Activated T-cell treated with anti-CD3 and anti-CD28 coated beads, Interleukin-2, amount 50 U/mL, for 48 hours (primary cell): ENCODE measurements at regions not wholly inside any gene's neighbourhood (a gene's known extent, or its start where the extent isn't known, plus 50 kb on each side); places are given as distances from the start of the nearest gene placed in this dataset.

ENCODE experiments used
- DNase-seq, 2 experiments: peaks; one replicate each; pipeline ENCODE4 v3.0.0-alpha.2; 2020

DNA sequence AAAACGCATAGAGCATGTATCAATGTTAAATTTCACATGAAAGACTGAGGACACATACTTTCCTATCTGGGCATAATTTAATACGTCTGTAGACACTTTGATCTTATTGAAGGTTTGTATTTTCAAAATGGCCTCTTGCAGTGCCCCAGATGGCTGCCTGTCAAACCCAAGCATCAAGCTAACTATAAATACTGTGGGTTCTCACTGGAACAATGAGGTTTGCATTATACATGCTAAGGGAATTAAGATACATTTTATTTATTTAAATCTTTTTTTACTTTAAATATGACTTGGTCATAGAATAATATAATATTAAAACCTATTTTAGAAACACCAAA, 702.9 kb upstream of the GRAMD2B start:
- no peak for DNase-seq

DNA sequence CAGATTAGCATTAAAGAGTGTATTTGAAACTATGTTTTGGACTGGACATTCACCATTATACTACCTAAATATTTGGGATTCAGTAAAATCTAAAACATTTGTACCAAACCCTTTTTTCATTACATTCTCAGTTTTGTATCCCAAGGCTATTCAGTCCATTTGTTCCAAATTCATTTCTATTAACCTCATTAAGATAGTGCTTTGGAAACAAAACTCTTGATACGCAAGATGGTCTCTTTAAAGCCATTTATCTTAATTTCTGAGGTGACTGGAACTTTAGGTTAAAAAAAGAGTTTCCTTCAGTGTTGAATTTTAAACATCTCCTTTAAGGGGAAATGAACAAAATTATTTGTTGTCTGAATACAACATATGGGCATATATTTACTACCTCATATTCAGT, 702.5 kb upstream of the GRAMD2B start:
- no peak for DNase-seq

DNA sequence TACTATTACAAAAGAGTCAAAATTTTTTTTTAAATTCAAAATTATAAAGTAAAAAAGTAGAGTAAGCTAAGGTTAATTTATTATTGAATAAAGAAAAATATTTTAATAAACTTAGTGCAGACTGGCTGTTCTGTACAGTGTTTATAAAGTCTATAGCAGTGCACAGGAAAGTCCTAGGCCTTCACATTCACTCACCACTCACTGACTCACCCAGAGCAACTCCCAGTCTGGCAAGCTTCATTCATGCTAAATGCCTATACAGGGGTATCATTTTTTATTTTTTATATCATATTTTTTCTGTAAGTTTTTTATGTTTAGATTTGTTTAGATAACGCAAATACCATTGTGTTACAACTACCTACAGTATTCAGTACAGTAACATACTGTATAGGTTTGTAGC, 700.7 kb upstream of the GRAMD2B start:
- DNase-seq = no peak

DNA sequence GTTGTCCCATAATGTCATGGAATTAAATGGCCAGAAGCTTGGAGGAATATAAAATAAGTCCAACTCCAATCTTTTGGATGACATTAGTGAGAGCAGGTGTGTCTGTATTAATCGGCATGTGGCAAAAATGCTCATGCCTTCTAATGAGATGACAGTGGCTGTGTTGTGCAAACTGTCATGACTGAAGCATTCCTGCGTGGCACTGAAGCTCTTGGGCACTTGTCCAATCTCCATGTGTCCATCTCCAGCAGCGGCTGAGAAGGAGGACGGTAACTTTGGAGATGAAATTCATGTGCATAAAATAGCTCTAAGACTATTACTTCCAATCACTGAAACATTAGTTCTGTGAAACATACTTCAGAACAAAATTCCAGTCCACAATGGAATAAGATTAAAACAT, 697.5 kb upstream of the GRAMD2B start:
- DNase-seq = no peak

GRCh38 chr5:125743939-125744338, 679.3 kb upstream of the GRAMD2B start:
- DNase-seq = no peak

DNA sequence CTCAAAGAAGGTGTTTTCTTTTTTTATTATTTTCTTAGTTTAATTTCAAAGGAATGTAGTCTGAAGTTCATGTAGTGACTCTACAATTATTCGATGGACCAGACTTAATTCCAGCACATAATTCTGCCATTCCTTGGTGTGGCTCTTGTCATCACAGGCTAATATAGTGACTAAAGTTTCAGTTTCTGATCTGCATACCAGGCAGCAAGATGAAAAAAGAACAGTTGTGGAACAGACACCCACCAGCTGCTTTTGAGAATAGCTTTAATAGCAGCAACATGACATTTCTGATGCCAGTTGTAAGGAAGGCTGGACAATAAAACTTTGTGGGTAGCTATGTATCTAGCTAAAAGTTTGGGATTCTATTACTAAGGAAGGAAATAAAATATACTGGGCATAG, 676.3 kb upstream of the GRAMD2B start:
- no peak for DNase-seq

DNA sequence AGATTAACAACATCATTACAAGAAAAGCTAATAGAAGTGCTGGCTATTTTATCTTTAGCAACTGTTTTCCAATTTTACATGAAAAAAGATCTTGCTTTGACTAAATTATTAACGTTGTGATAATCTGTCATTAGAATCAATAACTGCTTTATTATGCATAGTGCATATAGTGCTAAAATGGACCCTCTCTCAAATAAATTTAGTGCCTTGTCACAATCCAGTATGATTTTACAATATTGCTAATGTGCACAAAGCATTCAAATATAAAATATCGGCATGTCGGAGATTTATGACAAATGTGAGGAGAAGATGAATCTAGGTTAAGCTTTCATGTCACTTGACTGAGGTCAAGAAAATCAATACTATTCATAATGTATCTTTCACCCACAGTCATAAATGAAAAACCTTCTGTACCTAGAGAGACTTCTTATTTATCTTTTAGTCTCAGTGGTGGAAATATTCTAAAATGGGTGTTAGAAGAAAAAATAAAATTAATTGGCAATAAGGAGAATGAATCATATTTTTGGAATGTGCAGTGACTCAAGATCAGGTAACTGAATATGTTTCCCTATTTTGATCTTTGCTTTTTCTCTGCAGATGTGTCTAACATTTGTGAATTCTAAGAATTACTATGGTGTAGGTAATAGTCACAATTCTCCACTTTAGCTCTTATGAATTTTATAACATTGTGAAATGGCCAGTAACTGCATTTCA, 672.9 kb upstream of the GRAMD2B start:
- DNase-seq = no peak

DNA sequence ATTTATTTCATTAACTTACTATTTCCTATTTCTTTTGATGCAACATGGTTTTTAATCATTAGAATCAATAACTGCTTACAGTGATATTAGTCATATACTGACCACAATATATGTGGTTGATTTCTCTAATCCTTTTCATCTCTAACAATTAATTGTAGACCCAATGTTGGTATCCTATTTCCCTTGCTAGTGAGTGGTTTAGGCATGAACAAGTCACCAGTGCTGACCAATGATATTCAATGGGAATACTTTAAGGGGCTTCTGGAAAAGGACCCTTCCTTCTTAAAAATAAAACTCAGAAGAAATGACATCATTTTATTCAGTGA, 672.4 kb upstream of the GRAMD2B start:
- DNase-seq = no peak

GRCh38 chr5:125756456-125756855, 666.8 kb upstream of the GRAMD2B start:
- no peak for DNase-seq

GRCh38 chr5:125766706-125767105, 656.5 kb upstream of the GRAMD2B start:
- DNase-seq = no peak

DNA sequence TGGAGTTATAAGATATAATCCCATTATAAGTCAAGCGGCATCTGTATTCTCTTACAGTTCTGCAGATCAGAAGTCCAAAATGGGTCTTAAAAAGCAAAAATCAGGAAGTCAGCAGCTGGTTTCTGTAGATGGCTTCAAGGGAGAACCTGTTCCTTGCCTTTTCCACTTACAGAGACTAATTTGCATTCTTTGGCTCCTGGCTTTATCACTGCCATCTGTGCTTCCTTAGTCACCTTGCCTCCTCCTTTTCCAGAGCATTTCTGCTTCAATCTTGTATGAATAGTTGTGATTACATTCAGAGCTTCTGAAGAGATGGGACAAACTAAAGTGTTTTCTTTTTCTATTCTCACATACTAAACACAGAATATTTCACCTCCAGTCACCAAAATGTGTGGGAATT, 647.3 kb upstream of the GRAMD2B start:
- no peak for DNase-seq

GRCh38 chr5:125776656-125777139, 646.5 kb upstream of the GRAMD2B start:
- no peak for DNase-seq

- DNase-seq = no peak
Observed at GRCh38 chr5:125778791-125779190, 644.4 kb upstream of the GRAMD2B start.

DNA sequence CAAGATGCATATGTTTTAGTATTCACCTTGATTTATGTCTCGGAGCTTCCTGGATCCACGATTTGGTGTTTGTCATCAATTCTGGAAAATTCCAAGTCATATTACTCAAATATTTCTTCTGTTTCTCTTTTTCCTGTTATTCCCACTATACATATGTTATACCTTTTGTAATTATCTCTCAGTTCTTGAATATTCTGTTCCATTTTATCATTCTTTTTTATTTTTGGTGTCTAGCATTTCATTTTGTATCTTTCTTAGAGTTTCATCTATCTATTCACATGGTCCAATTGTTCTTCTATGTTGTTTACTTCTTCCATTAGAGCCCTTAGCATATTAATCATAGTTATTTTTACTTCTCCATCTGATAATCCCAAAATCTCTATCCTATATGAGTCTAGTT, 637.8 kb upstream of the GRAMD2B start:
- DNase-seq = no peak

DNA sequence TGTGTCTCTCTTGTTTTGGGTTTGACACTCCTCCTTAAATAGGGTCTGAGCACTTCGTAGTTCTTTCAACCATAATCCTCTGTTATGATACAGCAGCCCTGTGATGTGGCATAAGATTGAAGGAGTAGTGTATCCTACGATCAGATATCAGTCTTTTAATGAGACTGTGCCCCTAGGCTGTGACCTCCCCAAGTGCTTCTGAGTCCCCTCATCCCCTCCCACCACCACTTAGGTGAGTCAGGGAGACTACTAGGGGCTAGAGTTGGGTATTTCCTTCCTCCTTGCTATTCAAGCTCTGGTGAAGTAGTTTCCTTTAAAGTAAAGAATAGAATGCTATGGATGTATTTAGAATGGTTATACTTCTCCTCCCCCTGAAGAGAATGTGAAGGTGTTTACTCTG, 637.2 kb upstream of the GRAMD2B start:
- DNase-seq = no peak

GRCh38 chr5:125793470-125793869, 629.7 kb upstream of the GRAMD2B start:
- DNase-seq = no peak

DNA sequence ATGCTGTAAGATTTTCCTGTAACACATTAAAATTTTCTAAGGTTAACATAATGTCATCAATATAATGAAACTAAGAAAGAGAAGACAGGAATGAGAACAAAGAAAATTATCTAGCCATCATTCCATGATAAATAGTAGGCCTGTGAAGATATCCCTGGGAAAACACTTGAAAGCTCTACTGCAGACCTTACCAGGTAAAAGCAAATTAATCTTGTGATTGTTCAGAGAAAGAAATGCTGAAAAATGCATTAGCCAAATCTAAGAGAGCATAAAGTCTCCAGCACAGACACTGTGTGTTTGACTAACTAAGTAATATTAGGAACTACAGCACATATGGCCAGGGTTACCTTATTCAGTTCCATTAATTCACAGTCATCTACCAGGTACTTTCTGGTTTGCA, 628.3 kb upstream of the GRAMD2B start:
- no peak for DNase-seq

- no peak for DNase-seq
Observed at GRCh38 chr5:125798307-125798706, 624.9 kb upstream of the GRAMD2B start.

GRCh38 chr5:125812651-125813050, 610.6 kb upstream of the GRAMD2B start:
- no peak for DNase-seq

DNA sequence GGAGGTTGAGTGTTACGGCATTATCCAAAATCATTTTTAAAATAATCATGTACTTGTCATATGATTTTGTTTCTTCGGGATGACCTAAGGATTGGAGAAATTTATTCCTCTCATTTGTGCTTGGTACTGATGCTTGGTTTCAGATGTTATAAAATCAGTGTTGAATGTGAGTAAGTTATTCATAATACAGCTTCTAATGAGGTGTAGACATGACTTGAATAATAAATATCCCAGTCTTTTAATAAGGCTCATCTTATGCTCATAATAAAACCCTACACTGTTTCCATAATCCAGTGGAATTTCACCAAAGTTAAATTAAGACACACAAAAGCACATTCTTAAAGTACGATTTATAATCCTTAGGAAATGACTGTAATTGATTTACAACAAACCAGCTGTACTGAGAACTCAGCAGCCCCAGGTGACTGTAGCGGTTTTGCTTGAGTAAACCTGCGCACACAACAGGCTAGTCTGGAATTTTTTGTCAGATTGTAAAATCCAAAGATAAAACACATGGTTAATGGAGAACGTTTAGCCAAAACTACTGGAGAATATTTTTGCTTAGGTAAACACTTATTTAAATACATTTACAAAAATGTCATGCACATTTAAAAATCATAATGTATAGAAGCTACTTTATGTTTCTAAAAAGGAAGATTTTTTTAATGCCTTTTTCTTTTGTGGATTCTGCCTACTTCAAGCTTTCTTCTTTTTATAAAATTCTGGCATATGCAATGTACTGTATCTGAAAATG, 609.8 kb upstream of the GRAMD2B start:
- no peak for DNase-seq

DNA sequence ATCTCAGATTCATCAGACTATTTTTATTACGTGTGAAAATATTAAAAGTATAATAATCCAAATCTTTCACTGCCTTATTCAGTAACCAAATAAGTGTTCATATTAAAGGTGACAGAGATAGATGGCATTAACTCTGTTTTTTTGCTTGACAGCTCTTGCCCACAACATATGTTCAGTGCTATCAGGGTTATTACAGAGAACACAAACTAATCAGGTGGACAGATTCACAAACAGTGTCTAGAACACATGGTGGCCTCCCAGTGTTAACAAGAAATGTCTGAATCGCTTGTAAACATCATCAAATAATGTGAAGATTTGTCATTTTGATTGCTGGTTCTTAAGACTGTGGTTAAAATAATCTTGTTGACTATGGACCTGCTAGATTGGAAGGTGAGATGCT, 609.1 kb upstream of the GRAMD2B start:
- DNase-seq = no peak

- DNase-seq = no peak
Observed at GRCh38 chr5:125823572-125823971, 599.6 kb upstream of the GRAMD2B start.

DNA sequence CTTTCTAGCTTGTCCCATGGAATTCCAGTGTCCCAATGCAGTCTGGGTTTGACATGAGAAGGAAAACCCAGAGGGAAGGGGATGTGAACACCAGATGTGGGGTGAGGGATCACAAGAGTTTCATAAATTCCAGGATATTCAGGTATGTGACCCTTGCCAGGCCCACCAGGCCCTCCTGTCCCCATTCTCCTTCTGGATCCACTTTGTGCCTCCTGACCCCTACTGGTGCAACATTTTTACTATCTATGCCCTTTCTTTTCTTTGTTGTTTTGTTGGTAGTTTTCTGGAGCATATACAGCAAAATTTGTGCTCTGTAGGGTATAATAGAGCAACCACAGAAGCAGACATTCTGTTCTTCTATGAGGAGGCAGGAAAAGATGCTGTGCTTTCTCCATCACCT, 597.0 kb upstream of the GRAMD2B start:
- DNase-seq = no peak

GRCh38 chr5:125829349-125829748, 593.9 kb upstream of the GRAMD2B start:
- DNase-seq = no peak

DNA sequence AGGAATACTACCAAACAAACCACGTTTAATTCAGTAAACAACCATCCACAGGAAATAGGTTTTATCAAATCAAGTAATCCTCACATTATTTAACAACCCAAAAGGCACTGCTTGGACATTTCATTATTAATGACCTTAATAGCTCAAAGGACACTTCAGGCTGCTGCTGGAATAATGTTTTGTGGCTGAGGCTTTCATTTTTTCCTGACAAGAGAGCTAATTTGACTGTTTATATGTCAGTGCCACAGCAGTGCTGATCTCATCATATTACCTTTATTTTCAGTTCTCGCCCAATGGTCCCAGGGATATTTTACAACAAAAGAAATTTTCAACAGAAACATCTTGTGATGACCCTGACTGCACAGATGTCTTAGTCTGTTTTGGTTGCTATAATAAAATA, 589.8 kb upstream of the GRAMD2B start:
- DNase-seq = no peak
